ENCODE measurements at regions not wholly inside any gene's neighbourhood (a gene's known extent, or its start where the extent isn't known, plus 50 kb on each side); places are given as distances from the start of the nearest gene placed in this dataset.

- Histone ChIP-seq H3K4me3 (no peak overlapping the region), H3K4me1 (no peaks in the 10 kb centered on the region), H3K36me3 (no peaks in the 10 kb centered on the region), H3K27me3 (no peaks in the 10 kb centered on the region), H3K27ac (no peak overlapping the region), H3K9me3 (no peaks in the 10 kb centered on the region)
- DNase-seq (ENCODE audit: low spot score in 2 of 2) = no peak
- 93% methylated on average over 2 of the region's 2 CpGs for WGBS
- TF ChIP-seq CTCF (IDR thresholded peaks at IDR 0.05) = no peak
- no peak for TF ChIP-seq POLR2AphosphoS5 (IDR thresholded peaks at IDR 0.05)
- no peak for TF ChIP-seq EP300 (IDR thresholded peaks at IDR 0.05)
- no peak for TF ChIP-seq POLR2A (IDR thresholded peaks at IDR 0.05)
Observed at GRCh38 chr2:241990466-241990865, 120.9 kb downstream of the RTP5 start.

GRCh38 chr2:241991299-241991698 is 121.8 kb downstream of the RTP5 start:
- Histone ChIP-seq H3K9me3 (no peaks in the 10 kb centered on the region), H3K4me3 (no peak overlapping the region), H3K36me3 (no peaks in the 10 kb centered on the region), H3K27me3 (no peaks in the 10 kb centered on the region), H3K27ac (no peak overlapping the region), H3K4me1 (no peaks in the 10 kb centered on the region)
- no peak for TF ChIP-seq EP300 (IDR thresholded peaks at IDR 0.05)
- TF ChIP-seq POLR2A (IDR thresholded peaks at IDR 0.05) = no peak
- no peak for TF ChIP-seq CTCF (IDR thresholded peaks at IDR 0.05)
- TF ChIP-seq POLR2AphosphoS5 (IDR thresholded peaks at IDR 0.05) = no peak
- peak in 1 of 2 donors; percentile 50 for DNase-seq (ENCODE audit: low spot score in 2 of 2)
- 86% methylated on average over 26 of the region's 26 CpGs for WGBS

- no peak for DNase-seq (ENCODE audit: low spot score in 2 of 2)
- Histone ChIP-seq H3K4me3 (no peak overlapping the region), H3K9me3 (no peaks in the 10 kb centered on the region), H3K36me3 (no peaks in the 10 kb centered on the region), H3K4me1 (no peaks in the 10 kb centered on the region), H3K27ac (no peak overlapping the region), H3K27me3 (no peaks in the 10 kb centered on the region)
- TF ChIP-seq EP300 (IDR thresholded peaks at IDR 0.05) (no peak), CTCF (IDR thresholded peaks at IDR 0.05) (no peak), POLR2AphosphoS5 (IDR thresholded peaks at IDR 0.05) (no peak), POLR2A (IDR thresholded peaks at IDR 0.05) (no peak)
- 85% methylated on average over 14 of the region's 14 CpGs for WGBS
Observed at GRCh38 chr2:241992753-241993152, 123.2 kb downstream of the RTP5 start.

- Histone ChIP-seq H3K36me3 (no peaks in the 10 kb centered on the region), H3K4me1 (no peaks in the 10 kb centered on the region), H3K9me3 (no peaks in the 10 kb centered on the region), H3K27me3 (no peaks in the 10 kb centered on the region), H3K4me3 (no peak overlapping the region), H3K27ac (no peak overlapping the region)
- 96% methylated on average over 16 of the region's 16 CpGs for WGBS
- peak in 1 of 2 donors; percentile 59 for DNase-seq (ENCODE audit: low spot score in 2 of 2)
- TF ChIP-seq EP300 (IDR thresholded peaks at IDR 0.05) (no peak), POLR2A (IDR thresholded peaks at IDR 0.05) (no peak), POLR2AphosphoS5 (IDR thresholded peaks at IDR 0.05) (no peak), CTCF (IDR thresholded peaks at IDR 0.05) (no peak)
Observed at GRCh38 chr2:241993386-241994005, 124.0 kb downstream of the RTP5 start.

- 96% methylated on average over 12 of the region's 12 CpGs for WGBS
- H3K9me3 ChIP-seq = no peaks in the 10 kb centered on the region
Observed at GRCh38 chr2:241994086-241994485, 124.6 kb downstream of the RTP5 start.

More at GRCh38 chr2:241994086-241994485, 124.6 kb downstream of the RTP5 start:
- TF ChIP-seq POLR2AphosphoS5 (IDR thresholded peaks at IDR 0.05) (no peak), EP300 (IDR thresholded peaks at IDR 0.05) (no peak), CTCF (IDR thresholded peaks at IDR 0.05) (no peak), POLR2A (IDR thresholded peaks at IDR 0.05) (no peak)
- Histone ChIP-seq H3K4me1 (no peaks in the 10 kb centered on the region), H3K4me3 (no peak overlapping the region), H3K27ac (no peak overlapping the region), H3K36me3 (no peaks in the 10 kb centered on the region), H3K27me3 (no peaks in the 10 kb centered on the region)
- peak in 1 of 2 donors; percentile 72 for DNase-seq (ENCODE audit: low spot score in 2 of 2)

Data from suprapubic skin (tissue), 4 donors.